ENCODE measurements at regions not wholly inside any gene's neighbourhood (a gene's known extent, or its start where the extent isn't known, plus 50 kb on each side); places are given as distances from the start of the nearest gene placed in this dataset.

DNA sequence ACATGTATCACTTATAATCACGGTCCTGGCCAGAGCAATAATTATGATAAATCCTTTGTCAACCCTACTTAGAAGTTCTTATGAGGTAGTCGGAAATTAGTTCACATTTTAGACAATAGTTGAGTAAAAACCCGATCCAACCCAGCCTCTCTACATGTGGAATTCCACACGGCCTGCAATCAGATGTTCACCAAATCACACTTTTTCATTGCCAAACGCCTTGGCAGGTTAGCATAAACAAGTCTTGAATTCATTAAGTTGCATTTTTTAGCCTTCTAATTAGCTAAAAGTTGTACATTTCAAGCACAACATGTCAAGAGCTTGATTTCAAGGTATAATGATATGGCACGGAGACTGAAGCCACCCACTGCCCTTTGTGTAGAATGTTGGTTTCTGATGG, 65.3 kb downstream of the FOXL1 start:
- H3K4me3 ChIP-seq, result no peak overlapping the region
- H3K27me3 ChIP-seq, result no peaks in the 10 kb centered on the region
- DNase-seq, result no peak
- 60 to 62% methylated on average over 6 of the region's 6 CpGs for WGBS, 2 donors
- no peak for TF ChIP-seq POLR2A (IDR thresholded peaks at IDR 0.05)
- TF ChIP-seq, protein P1, sequence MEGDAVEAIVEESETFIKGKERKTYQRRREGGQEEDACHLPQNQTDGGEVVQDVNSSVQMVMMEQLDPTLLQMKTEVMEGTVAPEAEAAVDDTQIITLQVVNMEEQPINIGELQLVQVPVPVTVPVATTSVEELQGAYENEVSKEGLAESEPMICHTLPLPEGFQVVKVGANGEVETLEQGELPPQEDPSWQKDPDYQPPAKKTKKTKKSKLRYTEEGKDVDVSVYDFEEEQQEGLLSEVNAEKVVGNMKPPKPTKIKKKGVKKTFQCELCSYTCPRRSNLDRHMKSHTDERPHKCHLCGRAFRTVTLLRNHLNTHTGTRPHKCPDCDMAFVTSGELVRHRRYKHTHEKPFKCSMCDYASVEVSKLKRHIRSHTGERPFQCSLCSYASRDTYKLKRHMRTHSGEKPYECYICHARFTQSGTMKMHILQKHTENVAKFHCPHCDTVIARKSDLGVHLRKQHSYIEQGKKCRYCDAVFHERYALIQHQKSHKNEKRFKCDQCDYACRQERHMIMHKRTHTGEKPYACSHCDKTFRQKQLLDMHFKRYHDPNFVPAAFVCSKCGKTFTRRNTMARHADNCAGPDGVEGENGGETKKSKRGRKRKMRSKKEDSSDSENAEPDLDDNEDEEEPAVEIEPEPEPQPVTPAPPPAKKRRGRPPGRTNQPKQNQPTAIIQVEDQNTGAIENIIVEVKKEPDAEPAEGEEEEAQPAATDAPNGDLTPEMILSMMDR (IDR thresholded peaks at IDR 0.05), result no peak
- no peaks in the 10 kb centered on the region for H3K36me3 ChIP-seq (ENCODE audit: low read depth, missing control alignments)
- H3K4me1 ChIP-seq, result no peaks in the 10 kb centered on the region
- intact Hi-C loops (cut with DNase I; ENCODE audit: low total_unique reads), result no loop called here
- H3K9me3 ChIP-seq, result no peaks in the 10 kb centered on the region
- no peak overlapping the region for H3K27ac ChIP-seq

DNA sequence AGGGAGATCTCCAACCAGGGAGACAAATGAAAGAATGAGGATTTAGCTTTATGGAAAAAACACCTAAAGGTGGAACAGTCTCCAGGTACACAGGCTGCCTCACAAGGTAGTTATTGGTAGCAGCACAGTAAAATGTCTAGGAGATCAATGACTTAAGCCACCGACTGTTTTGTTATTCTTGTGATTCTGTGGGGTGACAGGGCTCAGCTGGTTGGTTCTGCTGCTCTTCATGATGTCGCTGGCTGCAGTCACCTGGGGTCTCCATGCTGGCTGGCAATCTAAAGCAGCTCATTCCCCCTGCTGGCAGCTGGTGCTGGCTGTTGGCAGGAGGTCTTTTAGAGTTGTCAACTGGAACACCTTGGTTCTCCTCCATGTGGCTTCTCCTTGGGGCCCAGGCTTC, 69.2 kb downstream of the FOXL1 start:
- intact Hi-C loops (cut with DNase I; ENCODE audit: low total_unique reads), result no loop called here

DNA sequence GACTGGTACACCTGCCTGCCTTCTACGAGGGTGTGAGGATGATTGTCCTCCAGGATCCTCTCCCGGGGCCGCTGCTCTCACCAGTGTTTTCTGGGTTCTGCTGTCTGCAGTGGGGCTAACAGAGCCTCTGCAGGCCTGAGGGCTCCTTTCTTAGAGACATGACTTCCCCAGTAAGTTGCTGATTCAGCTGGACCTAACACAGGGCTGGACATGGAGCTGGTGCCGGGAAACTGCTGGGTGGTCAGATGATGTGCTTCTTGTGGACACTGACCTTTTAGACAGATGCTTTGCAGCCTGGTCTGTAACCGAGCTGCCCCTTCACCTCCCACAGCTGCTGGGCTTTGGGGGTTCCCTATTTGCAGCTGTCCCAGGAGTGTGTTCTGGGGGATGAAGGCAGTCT, 71.5 kb downstream of the FOXL1 start:
- peak; percentile 63 for DNase-seq
- Histone ChIP-seq H3K36me3 (ENCODE audit: low read depth, missing control alignments) (no peaks in the 10 kb centered on the region), H3K4me3 (no peak overlapping the region), H3K27ac (no peak overlapping the region), H3K4me1 (peaks cover 6% of the 10 kb centered on the region), H3K9me3 (no peaks in the 10 kb centered on the region), H3K27me3 (no peaks in the 10 kb centered on the region)
- WGBS, 2 donors, result 53 to 60% methylated on average over 3 to 5 of the region's 5 CpGs
- intact Hi-C loops (cut with DNase I; ENCODE audit: low total_unique reads), result no loop called here
- TF ChIP-seq, protein P1 (IDR thresholded peaks at IDR 0.05), result no peak
- no peak for TF ChIP-seq POLR2A (IDR thresholded peaks at IDR 0.05)

More for the DNA sequence above, 69.2 kb downstream of the FOXL1 start:
- no peak overlapping the region for H3K27ac ChIP-seq
- no peaks in the 10 kb centered on the region for H3K36me3 ChIP-seq (ENCODE audit: low read depth, missing control alignments)
- no peaks in the 10 kb centered on the region for H3K27me3 ChIP-seq
- DNase-seq, result no peak
- no peaks in the 10 kb centered on the region for H3K9me3 ChIP-seq
- TF ChIP-seq POLR2A (IDR thresholded peaks at IDR 0.05), result no peak
- TF ChIP-seq, protein P1 (IDR thresholded peaks at IDR 0.05), result no peak
- no peak overlapping the region for H3K4me3 ChIP-seq
- WGBS, 2 donors, result 92 to 94% methylated on average over 2 of the region's 2 CpGs
- H3K4me1 ChIP-seq, result peaks cover 6% of the 10 kb centered on the region

DNA sequence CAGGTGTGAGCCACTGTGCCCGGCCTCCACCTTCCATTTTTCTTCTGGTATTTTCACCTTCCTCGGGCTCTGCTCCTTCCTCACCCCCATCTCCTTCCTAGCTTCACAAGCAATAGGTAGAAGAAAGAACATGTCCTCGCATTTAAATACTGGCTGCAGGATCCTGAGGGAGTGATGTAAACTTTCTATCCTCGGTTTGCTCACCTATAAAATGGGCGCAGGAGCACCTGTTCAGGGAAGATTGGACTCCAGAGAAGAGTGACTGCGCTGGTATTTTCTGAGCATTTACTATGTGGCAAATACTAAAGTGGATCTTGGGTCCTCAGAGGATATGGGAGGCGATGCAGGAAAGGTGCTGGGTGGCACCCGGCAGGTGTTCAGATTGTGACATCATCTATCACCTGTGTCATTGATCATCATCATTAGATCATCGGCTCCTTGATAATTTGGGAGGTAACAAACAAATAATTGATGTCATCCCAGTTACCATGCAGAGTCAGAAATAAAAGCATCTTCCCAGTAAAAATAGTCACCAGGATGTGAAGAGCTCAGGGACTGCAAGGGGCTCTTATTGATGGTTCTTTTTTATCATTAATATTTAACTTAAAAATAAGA, 72.8 kb downstream of the FOXL1 start:
- intact Hi-C loops (cut with DNase I; ENCODE audit: low total_unique reads), result no loop called here
- no peak for TF ChIP-seq POLR2A (IDR thresholded peaks at IDR 0.05)
- TF ChIP-seq, protein P1 (IDR thresholded peaks at IDR 0.05), result no peak
- no peak overlapping the region for H3K4me3 ChIP-seq
- 88 to 92% methylated on average over 9 of the region's 9 CpGs for WGBS, 2 donors
- peaks cover 6% of the 10 kb centered on the region for H3K4me1 ChIP-seq
- H3K36me3 ChIP-seq (ENCODE audit: low read depth, missing control alignments), result no peaks in the 10 kb centered on the region
- DNase-seq, result no peak
- no peaks in the 10 kb centered on the region for H3K9me3 ChIP-seq
- no peak overlapping the region for H3K27ac ChIP-seq
- H3K27me3 ChIP-seq, result no peaks in the 10 kb centered on the region

DNA sequence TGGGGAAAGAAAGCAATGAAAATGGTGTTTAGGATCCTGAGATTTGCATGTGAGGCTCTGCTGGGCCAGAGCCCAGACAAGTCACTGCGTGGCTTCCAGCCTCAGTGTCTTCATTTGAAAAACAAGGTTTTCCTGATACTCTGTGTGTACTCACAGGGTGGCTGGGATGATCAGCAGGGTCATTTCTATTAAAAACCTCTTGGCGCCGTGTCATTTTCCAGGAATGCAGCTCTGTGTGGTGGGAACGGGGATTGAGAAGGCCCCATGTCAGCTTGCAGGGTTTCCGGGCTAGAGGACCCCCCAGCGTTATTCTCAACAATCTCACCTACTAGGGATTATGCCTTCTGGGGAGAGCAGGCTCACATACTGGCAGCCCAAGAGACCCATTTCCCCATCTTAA, 73.5 kb downstream of the FOXL1 start:
- whole genome bisulfite sequencing, 2 donors, result 61% methylated on average over 3 to 6 of the region's 6 CpGs

More for the DNA sequence above, 73.5 kb downstream of the FOXL1 start:
- peaks cover 6% of the 10 kb centered on the region for H3K4me1 ChIP-seq
- no peak overlapping the region for H3K27ac ChIP-seq
- H3K36me3 ChIP-seq (ENCODE audit: low read depth, missing control alignments), result no peaks in the 10 kb centered on the region
- intact Hi-C loops (cut with DNase I; ENCODE audit: low total_unique reads), result no loop called here
- no peak for DNase-seq
- TF ChIP-seq, protein P1 (IDR thresholded peaks at IDR 0.05), result no peak
- TF ChIP-seq POLR2A (IDR thresholded peaks at IDR 0.05), result no peak
- H3K9me3 ChIP-seq, result no peaks in the 10 kb centered on the region
- H3K4me3 ChIP-seq, result no peak overlapping the region
- H3K27me3 ChIP-seq, result no peaks in the 10 kb centered on the region
